Germinal center (tissue), 1 donor: ENCODE measurements at regions not wholly inside any gene's neighbourhood (a gene's known extent, or its start where the extent isn't known, plus 50 kb on each side); places are given as distances from the start of the nearest gene placed in this dataset.
"Not testable (repeated sequence)": the region's sequence is repeated elsewhere in the genome, so short reads cannot be mapped to it uniquely, and the experiment has no call there.

Experiments
- DNase-seq: peaks from one replicate; pipeline ENCODE4 v3.0.0; 2012; ENCODE audit warnings: mixed read lengths, low spot score

DNA sequence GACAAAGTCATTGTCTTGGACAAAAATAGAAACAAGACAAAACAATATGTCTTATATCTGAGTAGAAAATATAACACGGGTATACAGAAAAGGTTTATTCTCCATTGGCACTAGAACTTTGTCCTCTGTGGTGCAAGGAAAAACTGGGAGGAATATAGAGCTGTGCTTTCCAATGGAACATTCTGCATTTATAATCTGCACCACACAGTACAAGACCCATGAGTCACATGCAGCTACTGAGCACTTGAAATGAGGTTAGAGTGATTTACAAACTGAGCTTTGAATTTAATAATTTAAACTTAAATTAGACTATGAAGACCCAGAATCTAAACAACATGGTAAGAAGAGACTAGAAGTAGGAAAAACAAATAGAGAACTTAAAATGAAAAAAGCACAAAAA lies 86.1 kb downstream of the RAP2A start:
- DNase-seq: no peak

DNA sequence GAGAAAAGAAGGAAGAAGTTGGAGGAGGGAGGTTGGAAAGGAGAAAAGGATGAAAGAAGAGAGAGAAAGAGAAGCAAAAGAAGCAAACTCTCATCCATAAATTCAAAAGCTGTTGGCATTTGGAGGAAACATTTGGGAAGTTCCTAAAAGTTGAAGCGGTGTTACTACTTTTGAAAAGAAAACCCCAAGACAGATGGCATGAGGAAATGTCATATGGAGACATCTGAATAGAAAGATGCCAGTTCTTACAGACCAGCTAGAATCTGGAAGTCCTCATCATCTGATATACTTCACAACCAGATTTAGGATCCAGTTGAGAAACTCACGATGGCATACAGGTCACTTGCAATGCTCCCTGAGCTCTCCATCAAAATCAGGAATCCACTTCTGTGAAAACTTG lies 86.9 kb downstream of the RAP2A start:
- no peak for DNase-seq

DNA sequence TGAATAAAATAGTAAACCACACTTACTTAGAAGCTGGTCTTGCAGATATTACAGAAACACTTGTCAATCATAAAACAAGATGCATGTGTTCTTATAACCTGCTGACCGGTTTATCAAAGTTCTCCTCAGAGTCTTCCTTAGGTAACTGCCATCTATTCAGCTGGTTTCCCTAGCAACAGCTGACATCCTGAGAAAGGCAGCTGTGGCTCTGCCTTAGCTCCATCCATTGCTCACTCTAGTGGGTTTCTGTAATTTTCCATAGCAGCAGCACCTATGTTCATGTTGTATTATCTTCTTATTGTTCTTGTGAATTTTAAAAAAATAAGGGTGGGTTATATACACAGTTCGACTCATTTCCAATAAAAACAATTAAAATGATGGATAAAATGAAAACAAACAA lies 87.8 kb downstream of the RAP2A start:
- DNase-seq: no peak

DNA sequence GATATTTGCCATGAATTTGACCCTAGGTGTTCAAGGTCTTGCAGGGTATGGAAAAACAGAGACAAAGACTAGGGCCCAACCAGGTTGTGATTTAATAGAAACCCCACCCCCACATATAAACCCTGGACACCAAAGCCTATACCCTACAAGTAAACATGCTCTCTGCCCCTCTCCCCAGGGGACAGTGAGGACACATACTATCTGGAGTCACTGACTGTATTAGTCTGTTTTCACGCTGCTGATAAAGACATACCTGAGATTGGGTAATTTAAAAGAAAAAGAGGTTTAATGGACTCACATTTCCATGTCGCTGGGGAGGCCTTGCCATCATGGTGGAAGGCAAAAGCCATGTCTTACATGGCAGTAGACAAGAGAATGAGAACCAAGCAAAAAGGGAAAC lies 88.3 kb downstream of the RAP2A start:
- no peak for DNase-seq

DNA sequence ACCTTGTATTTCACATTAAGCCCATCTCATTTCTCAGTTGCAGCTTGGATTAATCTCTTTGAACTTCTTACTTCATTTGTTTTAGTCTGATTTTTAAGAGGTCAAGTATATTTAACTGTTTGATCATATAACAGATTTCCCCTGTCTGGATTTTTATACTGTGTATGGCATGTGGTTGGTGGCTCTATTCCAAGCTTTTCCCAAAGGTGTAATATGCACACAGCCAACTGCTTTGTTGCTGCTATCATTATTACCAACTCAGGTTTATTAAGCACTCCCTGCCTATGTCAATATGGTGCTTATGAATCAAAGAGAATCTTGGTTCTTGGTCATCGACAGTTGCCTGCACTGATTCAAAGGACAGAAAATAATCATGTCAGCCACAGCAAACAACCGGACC lies 92.6 kb downstream of the RAP2A start:
- DNase-seq: no peak

DNA sequence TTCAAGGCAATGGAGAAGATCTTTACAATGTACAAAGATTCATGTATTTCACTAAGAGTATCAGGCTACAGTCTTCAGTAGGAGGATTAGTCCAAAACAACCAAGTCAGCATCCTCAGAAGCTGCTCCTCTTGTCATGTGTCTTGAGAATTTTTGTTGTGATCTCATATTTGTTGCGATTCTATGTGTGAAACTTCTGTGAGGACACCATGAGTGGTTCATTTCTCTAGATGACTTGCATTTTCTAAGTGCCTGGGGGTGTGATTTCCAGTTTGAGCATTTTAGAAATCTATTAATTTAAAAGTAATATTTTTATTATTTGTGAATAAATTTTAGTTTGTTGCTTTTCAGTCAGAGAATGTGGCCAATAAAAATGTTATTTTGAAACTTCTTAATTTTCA lies 94.5 kb downstream of the RAP2A start:
- DNase-seq: no peak

DNA sequence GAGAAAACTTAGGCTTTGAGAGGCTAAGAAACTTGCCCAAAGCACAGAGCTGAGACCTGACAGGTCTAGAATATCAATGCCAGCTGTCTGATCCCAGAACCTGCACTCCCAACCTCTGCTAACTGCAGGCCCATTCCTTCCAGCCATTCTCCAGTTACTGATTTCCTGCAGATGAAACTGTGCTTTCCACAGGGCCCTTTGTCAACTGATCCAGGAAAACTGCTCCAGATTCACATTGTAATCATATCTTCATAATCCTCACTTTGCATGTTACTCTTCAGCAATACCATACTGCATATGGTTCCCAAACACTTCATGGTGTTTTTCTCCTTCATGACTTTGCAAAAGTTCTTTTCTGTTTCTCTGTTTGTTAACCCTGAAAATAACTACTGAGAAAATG lies 100.6 kb downstream of the RAP2A start:
- no peak for DNase-seq

DNA sequence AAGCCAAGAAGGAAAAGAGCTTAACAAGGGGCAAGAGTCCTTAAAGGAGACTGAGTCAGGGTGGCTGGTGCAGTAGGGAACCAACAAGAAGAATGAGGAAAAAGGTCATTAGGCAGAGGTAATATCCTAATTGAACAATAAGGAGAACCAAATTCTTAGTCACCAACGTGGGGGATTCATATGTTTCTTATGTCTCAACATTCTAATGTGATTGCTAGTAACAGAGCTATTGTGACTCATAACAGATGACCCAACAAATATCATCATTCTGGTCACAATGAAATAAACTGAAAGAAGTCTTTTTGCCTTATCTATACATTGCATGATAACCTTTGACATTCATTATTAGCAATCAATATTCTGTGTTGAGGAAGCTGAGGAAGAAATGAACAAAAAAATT lies 101.6 kb downstream of the RAP2A start:
- no peak for DNase-seq

DNA sequence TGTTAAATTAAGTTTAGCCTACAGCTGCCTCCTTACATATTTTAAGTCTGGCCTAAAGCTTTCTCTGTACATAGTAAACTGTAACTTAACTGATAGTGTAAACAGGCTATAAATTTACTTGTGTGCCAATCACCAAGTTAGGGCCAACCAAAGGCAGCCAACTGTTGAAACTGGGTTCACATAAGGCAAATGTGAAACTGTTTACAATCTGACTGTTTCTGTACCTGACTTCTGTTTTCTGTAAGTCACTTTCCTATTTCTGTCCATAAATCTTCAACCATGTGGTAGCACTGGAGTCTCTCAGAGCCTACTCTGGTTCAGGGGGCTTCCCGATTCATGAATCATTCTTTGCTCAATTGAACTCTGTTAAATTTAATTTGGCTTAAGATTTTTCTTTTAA lies 103.1 kb downstream of the RAP2A start:
- DNase-seq: no peak

DNA sequence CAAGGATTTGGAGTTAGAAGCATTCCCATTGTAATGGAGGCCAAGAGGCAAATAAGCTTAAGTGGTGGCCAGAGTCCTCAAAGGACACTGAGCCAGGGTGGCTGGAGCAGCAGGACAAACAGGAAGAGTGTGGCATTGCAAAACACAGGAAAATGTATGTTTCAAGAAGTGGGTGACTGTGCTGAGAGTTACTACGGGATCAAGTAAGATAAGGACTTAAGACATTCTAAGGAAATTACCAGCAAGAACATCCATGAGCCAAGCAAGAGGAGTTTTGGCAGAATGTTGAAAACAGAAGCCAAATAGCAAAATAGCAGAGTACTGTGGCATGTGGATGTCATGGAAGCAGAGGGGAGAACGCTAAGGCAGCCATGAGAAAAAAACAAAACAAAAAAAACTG lies 104.2 kb downstream of the RAP2A start:
- no peak for DNase-seq

DNA sequence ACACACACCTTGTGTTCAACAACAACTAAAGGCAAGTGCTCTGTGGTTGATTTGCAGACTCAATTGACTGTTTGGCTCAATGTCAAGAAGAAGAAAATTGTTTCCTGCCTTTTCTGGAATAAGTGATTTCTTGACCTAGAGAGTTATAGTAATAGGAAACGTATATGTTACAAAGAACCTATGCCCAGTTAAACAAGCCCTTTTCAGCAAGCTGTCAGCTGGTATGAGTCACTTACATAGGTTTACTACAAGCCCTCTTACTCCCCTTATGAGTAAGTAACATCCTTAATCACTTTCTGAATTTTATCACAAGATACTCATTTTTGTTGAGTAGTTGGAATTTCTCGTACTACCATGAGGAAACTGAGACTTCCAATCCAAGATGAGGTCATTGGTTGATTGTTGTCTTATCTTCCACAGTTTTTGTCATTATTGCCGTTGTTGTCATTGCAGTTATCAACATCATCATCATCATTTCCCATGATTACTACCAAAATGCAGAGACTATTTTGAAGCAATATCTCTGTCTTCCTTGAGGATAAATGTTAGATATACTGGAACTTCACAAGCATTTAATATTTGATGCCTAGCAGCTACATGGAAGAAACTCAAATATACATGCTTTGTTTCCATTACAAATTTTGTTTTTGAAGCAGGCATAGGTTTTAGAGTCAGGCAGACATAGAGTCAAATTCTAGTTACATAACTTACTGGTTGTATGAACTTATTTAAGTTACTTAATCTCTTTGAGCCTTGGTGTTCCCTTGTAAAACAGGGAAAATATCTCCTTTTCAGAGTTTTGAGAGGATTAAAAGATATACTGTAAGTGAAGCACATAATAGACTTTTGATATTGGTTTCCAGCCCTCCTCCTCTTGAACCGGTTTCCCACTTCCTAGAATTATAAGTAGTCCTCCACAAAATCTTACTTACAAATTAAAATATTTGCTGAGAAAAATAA lies 106.0 kb downstream of the RAP2A start:
- no peak for DNase-seq

DNA sequence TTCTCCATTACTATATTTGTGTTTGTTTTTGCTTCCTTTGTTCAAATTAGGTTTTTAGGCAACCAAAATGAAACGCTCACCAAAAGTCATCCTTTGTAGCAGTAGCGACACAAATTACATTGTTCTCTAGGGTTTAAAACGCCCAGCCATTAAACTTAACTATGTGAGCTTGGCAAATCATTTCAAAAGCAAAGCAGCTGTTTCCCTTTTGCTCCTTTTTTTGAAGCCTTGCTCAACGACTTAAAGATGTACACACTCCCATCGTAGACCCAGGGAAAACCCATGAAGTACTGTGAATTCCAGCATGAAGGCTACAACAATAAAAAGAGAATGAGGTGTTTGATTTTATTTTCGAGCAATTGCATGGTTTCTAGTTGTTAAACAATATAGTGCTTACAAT lies 106.7 kb downstream of the RAP2A start:
- DNase-seq: no peak

DNA sequence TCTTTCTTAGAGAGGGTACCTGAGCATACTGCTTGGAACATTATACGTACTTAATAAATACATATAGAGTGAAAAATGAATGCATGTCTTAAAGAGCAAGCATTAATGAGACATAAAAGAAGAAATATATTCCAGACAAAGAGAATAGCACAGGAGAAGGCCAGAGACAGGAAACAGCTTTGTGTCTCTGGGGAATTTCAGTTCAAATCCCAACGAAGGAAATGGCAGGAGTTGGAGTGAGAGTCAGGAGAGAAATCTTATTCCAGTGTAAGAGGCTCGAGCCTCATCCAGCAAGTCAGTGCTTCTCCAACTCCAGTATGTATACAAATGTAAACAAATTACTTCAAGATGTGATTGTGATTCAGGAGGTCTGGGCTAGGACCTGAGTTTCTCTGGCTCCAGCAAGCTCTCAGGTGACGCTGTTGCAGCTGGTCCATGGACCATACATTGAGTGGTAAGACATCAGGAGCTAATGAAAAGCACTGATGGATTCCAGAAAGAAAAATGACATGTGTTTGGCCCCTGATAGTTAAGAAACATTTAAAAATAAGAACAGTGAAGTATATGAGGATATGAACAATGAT lies 108.2 kb downstream of the RAP2A start:
- no peak for DNase-seq

DNA sequence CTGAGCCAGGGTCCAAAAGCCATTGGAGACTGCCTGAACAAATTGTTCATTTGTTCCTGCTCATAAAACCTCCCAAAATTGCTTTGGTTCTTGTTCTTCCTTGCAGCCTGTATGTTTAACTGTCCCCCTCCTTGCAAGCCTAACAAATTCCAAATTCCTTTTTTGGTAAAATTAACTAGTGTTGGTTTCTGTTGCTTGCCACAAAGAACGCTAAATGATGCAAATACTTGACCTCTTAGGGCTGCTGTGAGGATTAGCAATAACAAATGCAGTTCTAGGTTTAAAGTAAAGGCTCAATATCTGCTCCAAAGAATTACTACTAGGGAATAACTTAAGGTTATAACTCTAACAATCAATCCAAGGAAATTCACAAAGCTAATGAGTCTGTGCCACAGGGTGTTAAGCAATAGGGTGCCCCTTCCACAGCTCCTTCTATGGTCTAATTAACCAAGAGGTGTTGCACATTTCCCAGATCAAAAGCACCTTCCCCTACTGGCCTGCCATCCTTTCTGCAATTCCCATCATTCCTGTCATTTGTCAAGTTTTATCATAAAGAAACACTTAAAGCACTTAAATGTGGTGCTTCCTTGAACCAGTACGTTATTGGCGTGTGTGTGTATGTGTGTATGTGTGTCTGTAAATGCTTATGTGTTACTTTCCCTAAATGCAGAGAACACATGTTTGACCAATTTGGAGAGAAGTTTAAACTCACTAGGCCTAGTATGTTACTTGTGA lies 110.2 kb downstream of the RAP2A start:
- no peak for DNase-seq

DNA sequence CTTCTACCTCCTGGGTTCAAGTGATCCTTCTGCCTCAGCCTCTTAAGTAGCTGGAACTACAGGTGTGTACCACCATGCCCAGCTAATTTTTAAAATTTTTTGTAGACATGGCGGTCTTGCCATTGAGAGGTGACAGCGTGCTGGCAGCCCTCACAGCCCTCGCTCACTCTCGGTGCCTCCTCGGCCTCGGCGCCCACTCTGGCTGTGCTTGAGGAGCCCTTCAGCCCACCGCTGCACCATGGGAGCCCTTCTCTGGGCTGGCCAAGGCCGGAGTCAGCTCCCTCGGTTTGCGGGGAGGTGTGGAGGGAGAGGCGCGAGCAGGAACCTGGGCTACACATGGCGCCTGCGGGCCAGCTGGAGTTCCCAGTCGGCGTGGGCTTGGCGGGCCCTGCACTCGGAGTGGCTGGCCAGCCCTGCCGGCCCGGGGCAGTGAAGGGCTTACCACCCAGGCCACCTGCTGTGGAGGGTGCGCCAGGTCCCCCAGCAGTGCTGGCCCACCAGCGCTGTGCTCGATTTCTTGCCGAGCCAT lies 111.1 kb downstream of the RAP2A start:
- DNase-seq: not testable (repeated sequence)

DNA sequence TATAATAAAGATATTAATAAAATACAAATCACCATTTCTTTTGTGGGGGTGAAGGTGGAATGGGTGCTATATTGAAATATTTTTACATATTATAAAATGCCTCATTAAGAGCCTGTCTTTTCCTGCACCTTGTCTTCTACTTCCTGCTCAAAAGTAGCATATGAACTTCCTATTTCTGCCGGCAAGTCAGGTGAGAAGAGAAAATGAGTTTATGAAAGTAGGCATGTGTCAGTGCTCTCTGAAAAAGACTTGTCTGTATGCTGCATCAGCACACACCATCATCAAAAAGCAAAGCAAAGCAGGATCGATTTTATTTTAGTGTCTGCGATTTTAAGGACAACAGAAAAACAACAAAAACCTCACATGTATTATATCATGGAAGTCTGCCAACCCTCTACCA lies 114.2 kb downstream of the RAP2A start:
- DNase-seq: peak; percentile 9

DNA sequence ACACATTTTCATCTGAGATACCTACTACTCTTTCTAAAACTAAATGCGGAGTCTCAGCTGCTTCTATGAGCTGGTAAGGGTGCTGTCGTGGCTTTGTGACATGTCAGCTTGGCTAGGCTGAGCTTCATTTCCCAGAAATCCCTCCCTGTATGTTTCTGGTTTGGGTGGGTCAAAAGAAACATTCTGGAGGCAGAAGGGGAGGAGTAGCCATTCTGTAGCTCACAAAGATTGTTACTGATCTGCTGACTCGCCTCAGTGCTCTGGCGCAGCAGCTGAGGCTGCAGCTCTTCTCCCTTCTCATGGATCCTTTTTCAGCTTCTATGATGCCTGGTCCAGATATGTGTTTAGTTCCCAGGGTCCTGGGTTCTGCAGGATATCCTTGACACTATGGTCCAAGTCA lies 114.7 kb downstream of the RAP2A start:
- no peak for DNase-seq

DNA sequence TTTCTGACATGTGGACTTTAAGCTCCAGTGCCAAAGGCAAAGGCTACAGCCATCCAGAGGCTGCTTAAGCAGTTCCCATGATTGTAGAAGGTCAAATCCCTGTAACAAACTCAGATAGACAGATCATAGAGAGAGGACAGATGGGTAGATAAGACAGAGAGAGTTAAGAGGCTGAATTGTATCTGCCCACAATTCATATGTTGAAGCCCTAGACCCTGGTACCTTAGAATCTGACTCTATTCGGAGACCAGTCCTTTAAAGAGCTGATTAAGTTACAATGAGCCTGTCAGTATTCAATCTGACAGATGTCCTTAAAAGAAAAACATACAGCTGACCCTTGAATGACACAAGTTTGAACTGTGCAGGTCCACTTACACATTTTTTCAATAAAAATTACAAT lies 115.2 kb downstream of the RAP2A start:
- no peak for DNase-seq

DNA sequence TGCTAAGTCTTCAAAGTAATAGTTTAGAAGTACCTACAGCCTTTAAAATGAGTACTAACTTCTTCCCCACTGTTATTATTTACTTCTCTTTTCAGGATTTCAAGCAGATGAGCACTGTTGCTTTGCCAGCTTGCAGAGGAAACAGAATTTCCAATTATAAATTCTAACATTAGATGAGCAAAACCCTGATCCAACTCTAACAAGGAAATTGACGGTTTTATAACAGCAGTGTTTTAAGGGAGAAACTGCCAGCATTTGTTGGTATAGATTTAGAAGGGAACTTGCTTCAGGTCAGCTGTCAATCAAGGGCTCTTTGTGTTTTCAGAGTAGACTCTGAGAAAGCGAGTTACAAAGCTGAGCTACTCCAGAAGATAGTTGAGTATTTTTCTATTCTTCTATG lies 120.5 kb downstream of the RAP2A start:
- no peak for DNase-seq

DNA sequence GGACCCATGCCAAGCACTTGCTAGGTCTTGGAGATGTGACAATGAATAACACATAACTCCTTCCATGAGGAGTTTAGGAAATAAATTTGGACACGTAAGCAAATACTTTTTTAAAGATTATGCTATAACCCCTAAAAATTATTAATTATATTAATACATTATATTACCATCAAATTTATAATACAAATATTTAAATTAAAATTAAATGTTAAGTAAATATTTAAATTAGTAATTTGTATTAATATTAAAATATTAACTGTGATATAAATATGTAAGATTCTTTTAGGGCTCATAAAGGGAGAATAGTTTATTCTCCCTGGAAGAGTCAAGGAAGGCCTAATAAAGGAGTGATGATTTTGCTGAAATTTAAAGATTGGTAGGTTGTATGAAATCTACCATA lies 121.1 kb downstream of the RAP2A start:
- DNase-seq: no peak

DNA sequence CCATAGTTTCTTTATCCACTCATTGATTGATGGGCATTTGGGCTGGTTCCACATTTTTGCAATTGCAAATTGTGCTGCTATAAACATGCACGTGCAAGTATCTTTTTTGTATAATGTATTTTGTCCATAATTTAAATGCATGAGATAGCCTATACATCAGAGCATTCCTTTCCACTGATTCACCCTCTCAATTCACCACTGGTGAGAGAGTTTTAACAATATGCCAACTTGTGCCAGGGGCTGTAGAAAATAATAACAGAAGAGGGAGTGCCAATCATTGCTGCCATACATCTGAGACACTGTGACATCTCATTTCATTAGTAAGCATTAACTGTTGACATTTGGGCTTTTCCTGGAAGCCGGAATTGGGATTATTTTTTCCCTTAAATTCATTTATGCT lies 125.1 kb downstream of the RAP2A start:
- no peak for DNase-seq

DNA sequence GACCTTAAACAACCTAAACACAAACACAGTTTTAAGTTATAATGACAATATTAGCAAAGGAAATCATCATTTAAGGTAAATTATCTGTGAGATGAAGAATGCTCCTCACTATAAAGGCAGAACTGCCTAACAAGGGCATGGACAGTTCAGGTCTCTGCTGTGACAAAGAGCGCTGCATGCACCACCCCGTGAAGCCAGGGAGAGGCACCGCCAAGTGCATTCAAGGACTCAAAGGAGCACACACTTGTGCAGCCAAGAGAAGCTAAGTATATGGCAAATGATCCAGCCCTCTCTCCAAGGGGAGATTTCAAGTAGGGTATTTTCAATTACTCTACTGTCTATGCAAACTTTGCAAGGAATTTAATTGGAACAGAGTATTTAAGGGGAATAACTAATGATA lies 126.0 kb downstream of the RAP2A start:
- no peak for DNase-seq

DNA sequence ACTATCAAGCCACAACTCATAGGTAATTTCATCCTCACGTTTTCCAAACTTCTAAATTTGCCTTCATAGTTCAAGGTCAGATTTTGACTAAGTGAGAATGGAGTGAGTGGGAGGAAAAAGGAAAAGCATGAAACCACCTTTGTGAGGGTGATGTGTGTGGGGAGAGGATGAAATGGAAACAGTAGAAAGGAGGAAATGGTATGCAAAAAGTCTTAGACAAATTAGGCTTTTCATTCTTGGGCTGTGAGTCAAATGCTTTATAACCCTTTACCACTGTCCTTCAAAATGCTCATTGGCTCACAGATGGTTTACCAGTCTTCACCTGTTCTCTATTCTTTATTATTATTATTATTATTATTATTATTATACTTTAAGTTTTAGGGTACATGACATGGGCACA lies 127.2 kb downstream of the RAP2A start:
- DNase-seq: no peak
